ENCODE measurements at regions not wholly inside any gene's neighbourhood (a gene's known extent, or its start where the extent isn't known, plus 50 kb on each side); places are given as distances from the start of the nearest gene placed in this dataset.

DNA sequence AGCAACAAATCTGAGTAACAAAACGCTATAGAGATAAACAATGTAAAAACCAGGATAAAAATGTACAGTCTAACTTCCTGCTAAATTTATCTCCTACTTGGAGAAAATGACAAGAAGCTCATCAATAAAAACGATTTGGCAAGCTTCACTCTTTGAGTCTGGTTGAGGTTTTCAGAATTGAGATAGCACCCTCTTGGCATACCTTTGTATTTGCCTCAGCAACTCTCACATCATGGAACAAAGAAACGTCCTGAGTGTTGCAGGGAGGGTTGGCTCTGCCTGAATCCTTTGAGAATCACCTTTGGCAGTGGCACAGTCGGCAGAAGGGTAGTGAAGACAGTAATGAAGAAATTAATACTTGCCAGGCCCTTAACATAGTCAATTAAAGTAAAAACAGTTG lies 430.6 kb downstream of the GRB14 start:
- Histone ChIP-seq H3K4me1 (ENCODE audit: low read length) (no peaks in the 10 kb centered on the region), H3K4me3 (ENCODE audit: low read length) (no peak overlapping the region), H3K9ac (ENCODE audit: low read length) (no peak overlapping the region), H3K9me2 (replicated peaks; ENCODE audit: insufficient read depth, low read length) (no peaks in the 10 kb centered on the region), H4K20me1 (ENCODE audit: insufficient read depth, low read depth, low read length) (no peaks in the 10 kb centered on the region), H2AFZ (ENCODE audit: low read length) (no peak overlapping the region), H3K4me2 (ENCODE audit: low read depth, low read length, poor library complexity, severe bottlenecking) (no peak overlapping the region), H3K27me3 (ENCODE audit: low read length) (no peaks in the 10 kb centered on the region), H3K27ac (ENCODE audit: low read length) (no peak overlapping the region), H3K79me2 (ENCODE audit: low read length) (no peaks in the 10 kb centered on the region), H3K36me3 (ENCODE audit: insufficient read depth, low read length) (no peaks in the 10 kb centered on the region), H3K9me3 (ENCODE audit: low read length) (peaks cover 7% of the 10 kb centered on the region; the same call in 1 of the 2 replicates)
- no peak for DNase-seq

DNA sequence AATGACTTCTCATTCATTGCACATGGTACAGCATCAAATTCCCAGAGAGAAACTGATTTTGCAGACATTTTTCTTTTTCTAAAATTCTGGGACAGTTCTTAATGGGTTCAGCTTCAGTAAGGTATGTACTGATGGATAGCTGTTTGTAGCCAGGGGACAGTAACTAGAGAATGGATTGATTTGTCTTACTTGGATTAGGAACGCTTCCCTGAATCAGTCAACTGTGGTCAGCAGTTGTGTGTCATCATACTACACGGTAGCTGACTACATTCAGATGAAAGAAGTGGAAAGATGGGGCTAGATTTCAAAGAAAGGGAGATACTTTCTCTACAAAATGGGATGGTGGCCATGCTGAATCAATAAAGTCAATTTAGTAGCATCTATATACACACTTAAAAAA lies 431.4 kb downstream of the GRB14 start:
- H4K20me1 ChIP-seq (ENCODE audit: insufficient read depth, low read depth, low read length): no peaks in the 10 kb centered on the region
- H3K9me3 ChIP-seq (ENCODE audit: low read length): peaks cover 11% of the 10 kb centered on the region
- no peaks in the 10 kb centered on the region for H3K4me1 ChIP-seq (ENCODE audit: low read length)
- no peak overlapping the region for H3K9ac ChIP-seq (ENCODE audit: low read length)
- no peaks in the 10 kb centered on the region for H3K79me2 ChIP-seq (ENCODE audit: low read length)
- no peak overlapping the region for H3K4me2 ChIP-seq (ENCODE audit: low read depth, low read length, poor library complexity, severe bottlenecking)
- DNase-seq: no peak
- no peaks in the 10 kb centered on the region for H3K27me3 ChIP-seq (ENCODE audit: low read length)
- no peaks in the 10 kb centered on the region for H3K36me3 ChIP-seq (ENCODE audit: insufficient read depth, low read length)
- no peaks in the 10 kb centered on the region for H3K9me2 ChIP-seq (replicated peaks; ENCODE audit: insufficient read depth, low read length)
- no peak overlapping the region for H3K27ac ChIP-seq (ENCODE audit: low read length)
- no peak overlapping the region for H3K4me3 ChIP-seq (ENCODE audit: low read length)
- no peak overlapping the region for H2AFZ ChIP-seq (ENCODE audit: low read length)

DNA sequence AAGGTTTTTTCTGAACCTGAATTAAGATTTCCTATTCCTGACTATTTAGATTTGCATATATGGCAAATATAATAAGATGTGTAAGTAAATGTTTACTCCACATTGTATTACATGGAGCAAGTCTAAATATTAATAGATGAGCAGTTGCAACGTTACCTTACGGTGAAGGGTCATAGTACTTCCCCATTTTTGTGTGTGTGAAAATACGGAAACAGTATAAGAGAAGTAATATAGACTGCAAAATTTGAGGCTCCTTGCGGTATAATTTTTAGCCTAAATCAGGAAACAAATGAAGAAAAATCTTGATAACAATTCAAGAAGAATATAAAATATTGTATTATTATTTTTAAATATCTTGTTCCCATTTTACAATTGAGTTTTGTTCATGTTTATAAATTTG lies 434.2 kb downstream of the GRB14 start:
- no peaks in the 10 kb centered on the region for H3K4me1 ChIP-seq (ENCODE audit: low read length)
- no peak for DNase-seq

DNA sequence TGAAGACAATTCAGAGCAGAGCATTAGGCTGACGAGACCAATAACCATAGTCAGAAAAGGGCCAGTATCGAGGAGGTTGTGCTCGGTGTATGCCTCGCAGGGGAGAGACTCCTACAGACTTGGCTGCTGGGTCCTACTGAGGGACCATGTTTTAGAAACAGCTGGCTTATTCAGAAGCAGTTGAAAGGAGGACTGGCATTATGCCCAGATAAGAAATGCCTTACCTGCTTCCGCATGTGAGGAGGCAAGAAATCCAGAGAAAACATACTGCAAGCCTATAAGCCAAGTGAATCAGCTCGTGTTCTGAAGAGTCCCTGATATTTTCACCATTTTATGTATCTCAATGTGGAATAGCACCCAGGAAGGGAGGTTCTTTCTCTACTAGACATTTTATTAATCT lies 434.7 kb downstream of the GRB14 start:
- Histone ChIP-seq H3K79me2 (ENCODE audit: low read length) (no peaks in the 10 kb centered on the region), H3K27me3 (ENCODE audit: low read length) (no peaks in the 10 kb centered on the region), H2AFZ (ENCODE audit: low read length) (no peak overlapping the region), H3K36me3 (ENCODE audit: insufficient read depth, low read length) (no peaks in the 10 kb centered on the region), H3K27ac (ENCODE audit: low read length) (no peak overlapping the region), H4K20me1 (ENCODE audit: insufficient read depth, low read depth, low read length) (no peaks in the 10 kb centered on the region), H3K9me2 (replicated peaks; ENCODE audit: insufficient read depth, low read length) (no peaks in the 10 kb centered on the region), H3K9me3 (ENCODE audit: low read length) (peaks cover 12% of the 10 kb centered on the region), H3K4me3 (ENCODE audit: low read length) (no peak overlapping the region), H3K9ac (ENCODE audit: low read length) (no peak overlapping the region), H3K4me1 (ENCODE audit: low read length) (no peaks in the 10 kb centered on the region), H3K4me2 (ENCODE audit: low read depth, low read length, poor library complexity, severe bottlenecking) (no peak overlapping the region)
- no peak for DNase-seq

More for the DNA sequence above, 434.2 kb downstream of the GRB14 start:
- no peak overlapping the region for H2AFZ ChIP-seq (ENCODE audit: low read length)
- no peak overlapping the region for H3K9ac ChIP-seq (ENCODE audit: low read length)
- no peaks in the 10 kb centered on the region for H3K79me2 ChIP-seq (ENCODE audit: low read length)
- no peaks in the 10 kb centered on the region for H3K27me3 ChIP-seq (ENCODE audit: low read length)
- H3K27ac ChIP-seq (ENCODE audit: low read length): no peak overlapping the region
- no peaks in the 10 kb centered on the region for H3K36me3 ChIP-seq (ENCODE audit: insufficient read depth, low read length)
- H3K9me3 ChIP-seq (ENCODE audit: low read length): peaks cover 12% of the 10 kb centered on the region
- H4K20me1 ChIP-seq (ENCODE audit: insufficient read depth, low read depth, low read length): no peaks in the 10 kb centered on the region
- H3K9me2 ChIP-seq (replicated peaks; ENCODE audit: insufficient read depth, low read length): no peaks in the 10 kb centered on the region
- H3K4me2 ChIP-seq (ENCODE audit: low read depth, low read length, poor library complexity, severe bottlenecking): no peak overlapping the region
- no peak overlapping the region for H3K4me3 ChIP-seq (ENCODE audit: low read length)

DNA sequence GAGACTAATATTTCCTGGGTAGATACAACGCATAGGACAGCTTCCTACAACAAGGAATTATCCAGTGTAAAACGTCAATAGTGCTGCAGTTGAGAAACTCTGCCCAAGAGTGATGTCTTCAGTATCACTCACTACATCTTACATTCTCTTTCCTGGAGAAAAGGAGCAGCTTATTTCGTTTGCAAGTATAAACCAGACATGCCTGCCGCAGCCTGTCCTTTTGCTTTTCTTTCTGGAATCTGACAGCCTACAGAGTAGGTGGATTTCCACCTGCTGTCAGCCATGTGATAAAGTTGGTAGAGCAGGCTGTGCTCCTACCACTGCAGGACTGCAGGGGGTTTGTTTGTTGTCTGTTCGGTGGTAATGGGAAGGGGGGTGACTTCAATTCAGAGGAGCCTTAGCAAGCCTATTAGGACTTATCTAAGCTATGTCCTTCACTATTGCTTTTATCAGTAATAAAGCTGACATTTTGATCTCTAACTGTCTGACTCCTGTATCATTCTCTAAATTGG lies 439.1 kb downstream of the GRB14 start:
- H3K36me3 ChIP-seq (ENCODE audit: insufficient read depth, low read length): no peaks in the 10 kb centered on the region
- no peaks in the 10 kb centered on the region for H3K27me3 ChIP-seq (ENCODE audit: low read length)
- H4K20me1 ChIP-seq (ENCODE audit: insufficient read depth, low read depth, low read length): no peaks in the 10 kb centered on the region
- no peak overlapping the region for H3K4me2 ChIP-seq (ENCODE audit: low read depth, low read length, poor library complexity, severe bottlenecking)
- H3K9me3 ChIP-seq (ENCODE audit: low read length): peaks cover 14% of the 10 kb centered on the region
- H3K4me1 ChIP-seq (ENCODE audit: low read length): no peaks in the 10 kb centered on the region
- no peak overlapping the region for H3K9ac ChIP-seq (ENCODE audit: low read length)
- H3K79me2 ChIP-seq (ENCODE audit: low read length): no peaks in the 10 kb centered on the region
- H2AFZ ChIP-seq (ENCODE audit: low read length): no peak overlapping the region
- H3K9me2 ChIP-seq (replicated peaks; ENCODE audit: insufficient read depth, low read length): no peaks in the 10 kb centered on the region
- H3K27ac ChIP-seq (ENCODE audit: low read length): no peak overlapping the region
- H3K4me3 ChIP-seq (ENCODE audit: low read length): no peak overlapping the region
- no peak for DNase-seq

DNA sequence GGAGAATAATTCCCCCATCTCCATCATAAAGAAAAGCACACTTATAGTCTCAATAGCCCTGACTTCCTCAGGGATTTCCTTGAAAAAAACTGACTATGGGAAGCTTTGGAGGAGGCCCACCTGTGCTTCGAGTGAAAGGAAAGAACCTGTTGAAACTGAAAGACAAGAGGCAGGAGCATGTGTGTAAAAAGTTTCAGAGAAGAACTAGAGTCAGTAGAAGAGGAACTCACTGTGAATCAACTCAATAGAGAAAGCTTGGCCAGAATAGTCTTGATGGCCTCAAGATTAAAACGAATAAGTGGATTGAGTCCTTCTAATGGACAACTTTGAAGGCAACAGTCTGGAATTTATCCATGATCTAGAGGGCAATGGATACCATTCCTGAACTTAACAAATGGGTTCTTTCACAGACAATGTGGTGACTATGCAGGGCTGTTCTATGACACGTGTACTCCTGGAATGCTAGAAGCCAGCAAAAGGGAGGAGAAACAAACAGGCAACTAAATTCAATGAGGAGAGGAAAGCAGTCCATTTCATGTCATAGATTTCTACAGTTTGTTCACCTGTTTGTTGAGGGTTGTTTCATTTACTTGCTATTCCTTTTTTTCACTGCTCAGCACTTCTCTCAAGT lies 442.3 kb downstream of the GRB14 start:
- H3K36me3 ChIP-seq (ENCODE audit: insufficient read depth, low read length): no peaks in the 10 kb centered on the region
- no peak for DNase-seq
- H3K4me2 ChIP-seq (ENCODE audit: low read depth, low read length, poor library complexity, severe bottlenecking): no peak overlapping the region
- no peaks in the 10 kb centered on the region for H3K79me2 ChIP-seq (ENCODE audit: low read length)
- H3K9ac ChIP-seq (ENCODE audit: low read length): no peak overlapping the region
- no peaks in the 10 kb centered on the region for H3K9me2 ChIP-seq (replicated peaks; ENCODE audit: insufficient read depth, low read length)
- peaks cover 6% of the 10 kb centered on the region for H3K9me3 ChIP-seq (ENCODE audit: low read length)
- no peak overlapping the region for H3K27ac ChIP-seq (ENCODE audit: low read length)
- H3K27me3 ChIP-seq (ENCODE audit: low read length): no peaks in the 10 kb centered on the region
- H3K4me1 ChIP-seq (ENCODE audit: low read length): no peaks in the 10 kb centered on the region
- no peak overlapping the region for H3K4me3 ChIP-seq (ENCODE audit: low read length)
- H2AFZ ChIP-seq (ENCODE audit: low read length): no peak overlapping the region
- H4K20me1 ChIP-seq (ENCODE audit: insufficient read depth, low read depth, low read length): no peaks in the 10 kb centered on the region

DNA sequence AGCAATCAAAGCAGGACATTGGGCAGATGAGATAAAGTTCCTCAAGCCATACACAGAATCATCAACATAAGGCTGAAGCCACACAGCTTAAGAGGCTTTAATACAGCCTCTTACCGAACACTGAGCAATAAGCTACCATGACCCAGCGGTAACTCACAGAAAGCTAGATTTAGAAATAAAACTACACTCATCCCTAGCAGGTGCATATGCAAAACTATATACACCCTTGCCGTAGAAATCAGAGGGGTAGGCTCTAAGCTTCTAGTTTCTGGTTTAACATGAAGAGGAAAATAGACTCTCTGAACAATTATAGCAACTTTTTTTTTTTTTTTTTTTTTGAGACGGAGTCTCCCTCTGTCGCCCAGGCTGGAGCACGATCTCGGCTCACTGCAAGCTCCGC lies 428.8 kb upstream of the FIGN start:
- Histone ChIP-seq H3K4me2 (ENCODE audit: low read depth, low read length, poor library complexity, severe bottlenecking) (no peak overlapping the region), H3K79me2 (ENCODE audit: low read length) (no peaks in the 10 kb centered on the region), H3K27ac (ENCODE audit: low read length) (no peak overlapping the region), H3K4me1 (ENCODE audit: low read length) (no peaks in the 10 kb centered on the region), H4K20me1 (ENCODE audit: insufficient read depth, low read depth, low read length) (no peaks in the 10 kb centered on the region), H3K27me3 (ENCODE audit: low read length) (no peaks in the 10 kb centered on the region), H3K36me3 (ENCODE audit: insufficient read depth, low read length) (no peaks in the 10 kb centered on the region), H3K4me3 (ENCODE audit: low read length) (no peak overlapping the region), H3K9ac (ENCODE audit: low read length) (no peak overlapping the region), H3K9me2 (replicated peaks; ENCODE audit: insufficient read depth, low read length) (no peaks in the 10 kb centered on the region), H2AFZ (ENCODE audit: low read length) (no peak overlapping the region), H3K9me3 (ENCODE audit: low read length) (peaks cover 2% of the 10 kb centered on the region; the same call in 1 of the 2 replicates)
- DNase-seq: no peak

DNA sequence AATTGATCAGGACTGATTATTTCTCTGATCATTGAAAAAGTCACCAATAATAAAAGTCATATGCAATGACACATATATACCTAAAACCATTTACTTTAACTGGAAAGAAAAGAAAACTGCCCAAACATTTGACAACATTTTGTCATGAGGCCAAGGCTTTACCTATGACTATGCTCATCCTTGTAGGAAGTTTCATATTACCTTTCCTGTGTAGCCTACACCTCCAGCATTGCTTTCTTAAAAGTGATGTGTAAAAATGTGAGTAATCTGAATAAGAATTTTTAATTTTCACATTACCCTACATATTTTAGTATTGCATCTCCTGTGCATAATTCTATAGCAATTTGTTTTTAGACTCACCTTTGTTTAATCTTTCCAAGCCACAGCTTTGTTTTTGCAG lies 419.8 kb upstream of the FIGN start:
- H3K4me3 ChIP-seq (ENCODE audit: low read length): no peak overlapping the region
- H3K9me3 ChIP-seq (ENCODE audit: low read length): peaks cover 10% of the 10 kb centered on the region; the same call in 1 of the 2 replicates
- H4K20me1 ChIP-seq (ENCODE audit: insufficient read depth, low read depth, low read length): no peaks in the 10 kb centered on the region
- H3K9me2 ChIP-seq (replicated peaks; ENCODE audit: insufficient read depth, low read length): no peaks in the 10 kb centered on the region
- no peak for DNase-seq
- no peaks in the 10 kb centered on the region for H3K27me3 ChIP-seq (ENCODE audit: low read length)
- no peak overlapping the region for H2AFZ ChIP-seq (ENCODE audit: low read length)
- no peak overlapping the region for H3K4me2 ChIP-seq (ENCODE audit: low read depth, low read length, poor library complexity, severe bottlenecking)
- H3K9ac ChIP-seq (ENCODE audit: low read length): no peak overlapping the region
- H3K79me2 ChIP-seq (ENCODE audit: low read length): no peaks in the 10 kb centered on the region
- no peaks in the 10 kb centered on the region for H3K4me1 ChIP-seq (ENCODE audit: low read length)
- no peaks in the 10 kb centered on the region for H3K36me3 ChIP-seq (ENCODE audit: insufficient read depth, low read length)
- H3K27ac ChIP-seq (ENCODE audit: low read length): no peak overlapping the region

All from Karpas-422 (cell line).